Thyroid gland (tissue), 4 donors: ENCODE measurements at regions not wholly inside any gene's neighbourhood (a gene's known extent, or its start where the extent isn't known, plus 50 kb on each side); places are given as distances from the start of the nearest gene placed in this dataset.

Experiments
- CTCF ChIP-seq, 6 experiments: fragments of 200-600 bp in 3 of 6; fragments of 450-650 bp in 3 of 6; sonication (generic) in 3 of 6; IDR thresholded peaks; one replicate each; pipeline ENCODE4 v1.5.1; 2016 to 2019; ENCODE audit warnings: antibody characterized with exemption in 6 of 6, mild to moderate bottlenecking in 2 of 6, inconsistent platforms in 1 of 6, moderate library complexity in 1 of 6
- POLR2A ChIP-seq, 2 donors: fragments of 450-650 bp; IDR thresholded peaks; one replicate each; pipeline ENCODE4 v1.6.1; 2017; ENCODE audit warnings: antibody characterized with exemption in 2 of 2, mild to moderate bottlenecking in 2 of 2, moderate library complexity in 1 of 2

- TF ChIP-seq CTCF (IDR thresholded peaks at IDR 0.05) (no peak), POLR2A (IDR thresholded peaks at IDR 0.05) (no peak)
Observed at GRCh38 chr5:17367256-17367840, 130.7 kb upstream of the TAF11L2 start.
